ENCODE measurements at regions not wholly inside any gene's neighbourhood (a gene's known extent, or its start where the extent isn't known, plus 50 kb on each side); places are given as distances from the start of the nearest gene placed in this dataset.

DNA sequence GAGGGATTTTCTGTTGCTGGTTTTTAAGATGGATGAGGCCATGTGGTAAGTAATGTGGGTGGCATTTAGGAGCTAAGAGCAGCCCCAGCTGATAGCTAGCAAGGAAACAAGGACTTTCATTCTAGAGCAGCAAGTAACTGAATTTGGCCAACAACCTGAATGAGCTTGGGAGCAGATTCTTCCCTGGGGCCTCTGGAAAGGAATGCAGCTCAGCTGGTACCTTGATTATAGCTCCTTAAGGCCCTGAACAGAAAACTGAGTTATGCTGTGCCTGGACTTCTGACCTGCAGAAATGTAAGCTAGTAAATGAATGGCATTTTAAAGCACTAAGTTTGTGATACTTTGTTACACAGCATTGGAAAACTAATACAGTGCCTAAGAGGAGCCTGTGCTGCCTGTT lies 565.5 kb downstream of the PDCD6IP start:
- TF ChIP-seq, protein P1, sequence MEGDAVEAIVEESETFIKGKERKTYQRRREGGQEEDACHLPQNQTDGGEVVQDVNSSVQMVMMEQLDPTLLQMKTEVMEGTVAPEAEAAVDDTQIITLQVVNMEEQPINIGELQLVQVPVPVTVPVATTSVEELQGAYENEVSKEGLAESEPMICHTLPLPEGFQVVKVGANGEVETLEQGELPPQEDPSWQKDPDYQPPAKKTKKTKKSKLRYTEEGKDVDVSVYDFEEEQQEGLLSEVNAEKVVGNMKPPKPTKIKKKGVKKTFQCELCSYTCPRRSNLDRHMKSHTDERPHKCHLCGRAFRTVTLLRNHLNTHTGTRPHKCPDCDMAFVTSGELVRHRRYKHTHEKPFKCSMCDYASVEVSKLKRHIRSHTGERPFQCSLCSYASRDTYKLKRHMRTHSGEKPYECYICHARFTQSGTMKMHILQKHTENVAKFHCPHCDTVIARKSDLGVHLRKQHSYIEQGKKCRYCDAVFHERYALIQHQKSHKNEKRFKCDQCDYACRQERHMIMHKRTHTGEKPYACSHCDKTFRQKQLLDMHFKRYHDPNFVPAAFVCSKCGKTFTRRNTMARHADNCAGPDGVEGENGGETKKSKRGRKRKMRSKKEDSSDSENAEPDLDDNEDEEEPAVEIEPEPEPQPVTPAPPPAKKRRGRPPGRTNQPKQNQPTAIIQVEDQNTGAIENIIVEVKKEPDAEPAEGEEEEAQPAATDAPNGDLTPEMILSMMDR (IDR thresholded peaks at IDR 0.05) = no peak
- TF ChIP-seq POLR2A (IDR thresholded peaks at IDR 0.05) = no peak

All from sigmoid colon (tissue), 3 donors.